K562 (cell line): ENCODE measurements at regions not wholly inside any gene's neighbourhood (a gene's known extent, or its start where the extent isn't known, plus 50 kb on each side); places are given as distances from the start of the nearest gene placed in this dataset.

ENCODE experiments used
- ATAC-seq: fragments of 200-7000 bp; cut with Tn5 transposase; 3 replicates; pipeline ENCODE4 v1.9.1; 2020; ENCODE audit warnings: moderate library complexity
- BruUV-seq: library from RNA; stranded (reverse); fragments of 400-500 nt; replicated peaks from 2 replicates; lab custom pipeline; 2021; lab: Mats Ljungman, UMichigan
- CTCF ChIA-PET: fragments of 300-600 bp; formaldehyde crosslinking; extraction: SDS; loops from one replicate; lab custom pipeline; 2021; ENCODE audit warnings: low intra/inter-chr PET ratio; lab: Yijun Ruan, JAX
- POLR2A ChIA-PET: fragments of 300-600, 350-650 bp; sonication (Branson Sonifier 250); formaldehyde crosslinking; extraction: SDS; loops from one replicate; lab custom pipeline; 2021; ENCODE audit warnings: antibody characterized with exemption, inconsistent platforms; lab: Yijun Ruan, JAX
- DNase-seq, 4 experiments: peaks; one replicate each; pipeline versions ENCODE4 v3.0.0 to v3.0.0-alpha.2; 2011 to 2018; ENCODE audit warnings: low spot score in 3 of 4, mixed read lengths in 3 of 4; ENCODE audit errors: extremely low read depth in 1 of 4
- FAIRE-seq: peaks from 2 replicates; lab custom pipeline; 2011; peaks lifted over from hg19 to GRCh38; lab: Jason Lieb, UNC
- H2AFZ ChIP-seq: 2 replicates; pipeline ENCODE4 v1.6.0; 2011; ENCODE audit warnings: low read depth, low read length, control low read depth, inconsistent platforms
- H3K27ac ChIP-seq: fragments of 200-600 bp; 3 replicates; pipeline ENCODE4 v1.8.0; 2011; ENCODE audit warnings: low read depth, mild to moderate bottlenecking, control low read depth, inconsistent platforms, low read length, moderate library complexity, mixed read lengths; ENCODE audit errors: extremely low read depth
- H3K27me3 ChIP-seq, 2 experiments: fragments of 300-600 bp in 1 of 2; 2 replicates in 1 of 2; 3 replicates in 1 of 2; pipeline versions ENCODE4 v1.6.0 to v1.8.0; 2011; ENCODE audit warnings: inconsistent platforms in 2 of 2, low read length in 2 of 2, mild to moderate bottlenecking in 1 of 2, mixed read lengths in 1 of 2, moderate library complexity in 1 of 2; ENCODE audit not compliant: control insufficient read depth in 2 of 2, insufficient read depth in 2 of 2
- H3K36me3 ChIP-seq: fragments of 300-600 bp; 3 replicates; pipeline ENCODE4 v1.8.0; 2011; ENCODE audit warnings: mild to moderate bottlenecking, low read length, inconsistent platforms; ENCODE audit not compliant: control insufficient read depth, insufficient read depth
- H3K4me1 ChIP-seq, 2 experiments: fragments of 200-600 bp in 1 of 2; replicated peaks in 1 of 2; 2 replicates in 1 of 2; 3 replicates in 1 of 2; pipeline versions ENCODE4 v1.5.1 to v1.8.0; 2011; ENCODE audit warnings: inconsistent platforms in 2 of 2, low read length in 2 of 2, mild to moderate bottlenecking in 1 of 2, mixed read lengths in 1 of 2, moderate library complexity in 1 of 2; ENCODE audit not compliant: control insufficient read depth in 2 of 2, insufficient read depth in 2 of 2
- H3K4me2 ChIP-seq: 2 replicates; pipeline ENCODE4 v1.6.1; 2011; ENCODE audit warnings: low read length, control low read depth, inconsistent platforms, mixed read lengths; ENCODE audit not compliant: insufficient read depth
- H3K4me3 ChIP-seq: fragments of 200-600 bp; sonication (generic), shearing (Covaris generic); 2 replicates; pipeline ENCODE4 v1.5.1; 2016; ENCODE audit warnings: control low read depth, inconsistent platforms
- H3K79me2 ChIP-seq: fragments of 200-600 bp; 3 replicates; pipeline ENCODE4 v1.8.0; 2011; ENCODE audit warnings: low read length, inconsistent platforms; ENCODE audit not compliant: control insufficient read depth, insufficient read depth
- H3K9ac ChIP-seq, 2 experiments: 2 replicates each; pipeline versions ENCODE4 v1.6.0 to v1.6.1; 2011; ENCODE audit warnings: low read depth in 2 of 2, low read length in 2 of 2, control low read depth in 1 of 2, inconsistent platforms in 1 of 2, mild to moderate bottlenecking in 1 of 2, mixed read lengths in 1 of 2; ENCODE audit not compliant: insufficient read depth in 1 of 2
- H3K9me1 ChIP-seq: one replicate; pipeline ENCODE4 v1.6.0; 2011; ENCODE audit warnings: inconsistent platforms, mild to moderate bottlenecking, low read length, moderate library complexity; ENCODE audit not compliant: control insufficient read depth, insufficient read depth
- H3K9me3 ChIP-seq: replicated peaks from 2 replicates; pipeline ENCODE4 v1.5.1; 2011; ENCODE audit warnings: low read depth, low read length, inconsistent platforms; ENCODE audit not compliant: control insufficient read depth, insufficient read depth
- H4K20me1 ChIP-seq: replicated peaks from 2 replicates; pipeline ENCODE4 v1.6.1; 2011; ENCODE audit warnings: low read length, inconsistent platforms, mixed read lengths; ENCODE audit not compliant: control insufficient read depth, insufficient read depth
- CBX1 ChIP-seq: sonication (generic); IDR thresholded peaks from 2 replicates; pipeline ENCODE4 v1.6.1; 2016; ENCODE audit warnings: antibody characterized with exemption, low read depth, mild to moderate bottlenecking
- PPARD ChIP-seq: fragments of 250-450 bp; sonication (Bioruptor Pico); IDR thresholded peaks from 2 replicates; pipeline ENCODE4 v1.8.0; 2022; ENCODE audit warnings: inconsistent platforms, mild to moderate bottlenecking, moderate library complexity
- RAD21 ChIP-seq, 2 experiments: fragments of 250-450 bp in 1 of 2; fragments of 450-650 bp in 1 of 2; sonication (Bioruptor Pico) in 1 of 2; formaldehyde crosslinking in 1 of 2; IDR thresholded peaks in 1 of 2; conservative IDR thresholded peaks in 1 of 2; 2 replicates each; pipeline versions ENCODE4 v1.4.0 to v1.8.0; 2020 to 2022; ENCODE audit warnings: mild to moderate bottlenecking in 2 of 2, moderate library complexity in 1 of 2
- SIX5 ChIP-seq, 2 experiments: IDR thresholded peaks; 2 replicates each; pipeline ENCODE4 v1.6.1; 2011; ENCODE audit warnings: low read length in 2 of 2, borderline replicate concordance in 1 of 2, low read depth in 1 of 2, mild to moderate bottlenecking in 1 of 2, moderate library complexity in 1 of 2; ENCODE audit not compliant: insufficient read depth in 1 of 2
- TAL1 ChIP-seq: fragments of 450-650 bp; IDR thresholded peaks from 2 replicates; pipeline ENCODE4 v1.6.1; 2016; ENCODE audit warnings: mild to moderate bottlenecking
- WGBS: fragments of 100-300 bp; shearing (Covaris generic); methylation state at CpG from one replicate; pipeline ENCODE4 v1.1.6; 2016; ENCODE audit warnings: low coverage, mixed read lengths; ENCODE audit not compliant: insufficient coverage; ENCODE audit errors: missing lambda C conversion rate; 5-methylcytosine and 5-hydroxymethylcytosine counted together
- in situ Hi-C: fragments of 300-500 bp; cut with MboI; formaldehyde crosslinking; loops from 4 replicates; pipeline ENCODE4 v1.15.0; 2018; ENCODE audit warnings: inconsistent platforms, mixed read lengths
- intact Hi-C: fragments of 100-400 bp; cut with micrococcal nuclease; formaldehyde crosslinking; loops from 2 replicates; pipeline ENCODE4 v1.14.2; 2022
- TF ChIP-seq, protein P1 (sequence below): fragments of 250-450 bp; sonication (Bioruptor Pico); IDR thresholded peaks from 2 replicates; pipeline ENCODE4 v1.4.0; 2020; ENCODE audit warnings: borderline replicate concordance
- TF ChIP-seq, protein P2 (sequence below): sonication (generic); formaldehyde crosslinking; IDR thresholded peaks from 2 replicates; pipeline ENCODE4 v1.9.0; 2022; ENCODE audit warnings: mild to moderate bottlenecking, missing genetic modification reagents
- TF ChIP-seq, protein P3 (sequence below): fragments of 250-450 bp; sonication (Bioruptor Pico); IDR thresholded peaks from 2 replicates; pipeline ENCODE4 v1.8.0; 2022; ENCODE audit warnings: moderate library complexity, mild to moderate bottlenecking, inconsistent platforms

DNA sequence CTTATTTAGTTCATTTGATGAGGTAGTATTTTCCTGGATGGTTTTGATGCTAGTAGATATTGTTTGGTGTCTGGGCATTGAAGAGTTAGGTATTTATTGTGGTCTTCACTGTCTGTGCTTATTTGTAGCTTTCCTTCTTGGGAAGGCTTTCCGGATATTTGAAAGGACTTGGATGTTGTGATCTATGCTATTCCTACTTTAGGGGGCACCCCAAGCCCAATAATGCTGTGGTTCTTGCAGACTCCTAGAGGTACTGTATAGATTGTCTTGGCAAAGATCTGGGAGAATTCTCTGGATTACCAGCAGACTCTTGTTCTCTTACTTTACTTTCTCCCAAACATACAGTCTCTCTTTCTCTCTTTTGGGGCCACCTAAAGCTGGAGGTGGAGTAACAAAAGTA, 315.7 kb downstream of the MAT2B start:
- no peaks in the 10 kb centered on the region for H3K79me2 ChIP-seq
- no peak for DNase-seq
- ChIA-PET CTCF (no interaction called here), POLR2A (interaction anchor here (0.5 kb wide), 1 partner anchor 27 kb away, joined by 3 read pairs; no protein-coding TSS in a partner anchor)
- H3K9me3 ChIP-seq = no peaks in the 10 kb centered on the region; the same call in none of the 2 replicates
- H3K9me1 ChIP-seq = no peaks in the 10 kb centered on the region
- H3K4me1 ChIP-seq = no peaks in the 10 kb centered on the region
- FAIRE-seq = no peak
- H3K9ac ChIP-seq = no peak overlapping the region
- no peak for TF ChIP-seq PPARD (CRISPR knock-in tag)
- peak in 1 of 2 experiments; percentile 22; a peak in 1 of 4 replicates for TF ChIP-seq RAD21 (CRISPR knock-in tag; conservative IDR thresholded peaks at IDR 0.05 in 1 of 2, IDR thresholded peaks at IDR 0.05 in 1 of 2)
- H4K20me1 ChIP-seq = no peaks in the 10 kb centered on the region
- in situ Hi-C loops = loop anchor here (25.0 kb wide), 1 partner anchor 691 kb away; no protein-coding TSS in a partner anchor
- no peak overlapping the region for H3K27ac ChIP-seq
- no TSS peak for BruUV-seq
- H2AFZ ChIP-seq = no peak overlapping the region
- WGBS = 0% methylated on average over 1 of the region's 1 CpG
- no peak overlapping the region for H3K4me3 ChIP-seq
- H3K4me2 ChIP-seq = no peak overlapping the region
- intact Hi-C loops = no loop called here
- no peaks in the 10 kb centered on the region for H3K27me3 ChIP-seq
- ATAC-seq = no peak
- no peaks in the 10 kb centered on the region for H3K36me3 ChIP-seq

DNA sequence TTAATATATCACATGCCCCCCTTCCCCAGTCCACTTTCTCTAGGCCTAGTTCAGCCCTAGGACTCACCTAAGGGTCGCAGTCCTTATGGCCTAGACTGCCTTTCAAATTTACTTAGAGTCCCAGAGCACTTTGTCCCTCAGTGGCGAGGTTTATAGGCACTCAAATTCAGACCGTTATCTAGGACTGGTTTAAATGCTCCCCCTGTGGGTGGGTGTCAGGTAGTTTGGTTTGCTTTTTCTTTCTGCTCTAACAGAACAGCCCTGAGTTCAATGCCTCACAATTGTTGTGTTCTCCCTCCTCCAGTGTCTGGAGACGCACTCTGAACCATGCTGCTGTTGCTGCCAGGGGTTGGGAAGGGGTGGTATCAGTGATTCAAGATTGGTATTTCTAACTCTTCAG, 317.1 kb downstream of the MAT2B start:
- H3K9me3 ChIP-seq = no peaks in the 10 kb centered on the region; the same call in none of the 2 replicates
- no peak for DNase-seq
- ChIA-PET CTCF (no interaction called here), POLR2A (no interaction called here)
- in situ Hi-C loops (loop anchor here (25.0 kb wide), 1 partner anchor 690 kb away; no protein-coding TSS in a partner anchor), intact Hi-C loops (no loop called here)
- no peak overlapping the region for H3K27ac ChIP-seq
- ATAC-seq = no peak
- H3K4me1 ChIP-seq = no peaks in the 10 kb centered on the region
- H3K9ac ChIP-seq = no peak overlapping the region
- H4K20me1 ChIP-seq = no peaks in the 10 kb centered on the region
- BruUV-seq = no TSS peak
- H3K36me3 ChIP-seq = no peaks in the 10 kb centered on the region
- no peaks in the 10 kb centered on the region for H3K9me1 ChIP-seq
- FAIRE-seq = no peak
- no peaks in the 10 kb centered on the region for H3K79me2 ChIP-seq
- TF ChIP-seq TAL1 (no peak), SIX5 (IDR thresholded peaks at IDR 0.05; ENCODE audit: borderline replicate concordance in 1 of 2, insufficient read depth in 1 of 2, low read depth in 1 of 2, low read length in 2 of 2) (0 out of 4 replicates have a peak, but pooled peaks of 1 of the 2 experiments have one; percentile 4), CBX1 (no peak)
- TF ChIP-seq, protein P1, sequence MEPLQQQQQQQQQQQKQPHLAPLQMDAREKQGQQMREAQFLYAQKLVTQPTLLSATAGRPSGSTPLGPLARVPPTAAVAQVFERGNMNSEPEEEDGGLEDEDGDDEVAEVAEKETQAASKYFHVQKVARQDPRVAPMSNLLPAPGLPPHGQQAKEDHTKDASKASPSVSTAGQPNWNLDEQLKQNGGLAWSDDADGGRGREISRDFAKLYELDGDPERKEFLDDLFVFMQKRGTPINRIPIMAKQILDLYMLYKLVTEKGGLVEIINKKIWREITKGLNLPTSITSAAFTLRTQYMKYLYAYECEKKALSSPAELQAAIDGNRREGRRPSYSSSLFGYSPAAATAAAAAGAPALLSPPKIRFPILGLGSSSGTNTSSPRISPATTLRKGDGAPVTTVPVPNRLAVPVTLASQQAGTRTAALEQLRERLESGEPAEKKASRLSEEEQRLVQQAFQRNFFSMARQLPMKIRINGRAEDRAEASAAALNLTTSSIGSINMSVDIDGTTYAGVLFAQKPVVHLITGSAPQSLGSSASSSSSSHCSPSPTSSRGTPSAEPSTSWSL (CRISPR knock-in tag) = no peak
- TF ChIP-seq, protein P2, sequence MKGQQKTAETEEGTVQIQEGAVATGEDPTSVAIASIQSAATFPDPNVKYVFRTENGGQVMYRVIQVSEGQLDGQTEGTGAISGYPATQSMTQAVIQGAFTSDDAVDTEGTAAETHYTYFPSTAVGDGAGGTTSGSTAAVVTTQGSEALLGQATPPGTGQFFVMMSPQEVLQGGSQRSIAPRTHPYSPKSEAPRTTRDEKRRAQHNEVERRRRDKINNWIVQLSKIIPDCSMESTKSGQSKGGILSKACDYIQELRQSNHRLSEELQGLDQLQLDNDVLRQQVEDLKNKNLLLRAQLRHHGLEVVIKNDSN (CRISPR knock-in tag) = no peak
- TF ChIP-seq, protein P3, sequence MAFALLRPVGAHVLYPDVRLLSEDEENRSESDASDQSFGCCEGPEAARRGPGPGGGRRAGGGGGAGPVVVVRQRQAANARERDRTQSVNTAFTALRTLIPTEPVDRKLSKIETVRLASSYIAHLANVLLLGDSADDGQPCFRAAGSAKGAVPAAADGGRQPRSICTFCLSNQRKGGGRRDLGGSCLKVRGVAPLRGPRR (CRISPR knock-in tag) = no peak
- H3K27me3 ChIP-seq = no peaks in the 10 kb centered on the region
- H3K4me3 ChIP-seq = no peak overlapping the region
- 0% methylated on average over 4 of the region's 4 CpGs for WGBS
- no peak overlapping the region for H3K4me2 ChIP-seq
- no peak overlapping the region for H2AFZ ChIP-seq
